HG03139 (cell line): ENCODE measurements at regions not wholly inside any gene's neighbourhood (a gene's known extent, or its start where the extent isn't known, plus 50 kb on each side); places are given as distances from the start of the nearest gene placed in this dataset.
A peak's percentile ranks its signal among the peaks of the same experiment; 100 is the strongest.

Source experiments
- ATAC-seq: cut with Tn5 transposase; IDR thresholded peaks from one replicate; pipeline ENCODE4 v1.9.1; 2021; ENCODE audit not compliant: unreplicated experiment

DNA sequence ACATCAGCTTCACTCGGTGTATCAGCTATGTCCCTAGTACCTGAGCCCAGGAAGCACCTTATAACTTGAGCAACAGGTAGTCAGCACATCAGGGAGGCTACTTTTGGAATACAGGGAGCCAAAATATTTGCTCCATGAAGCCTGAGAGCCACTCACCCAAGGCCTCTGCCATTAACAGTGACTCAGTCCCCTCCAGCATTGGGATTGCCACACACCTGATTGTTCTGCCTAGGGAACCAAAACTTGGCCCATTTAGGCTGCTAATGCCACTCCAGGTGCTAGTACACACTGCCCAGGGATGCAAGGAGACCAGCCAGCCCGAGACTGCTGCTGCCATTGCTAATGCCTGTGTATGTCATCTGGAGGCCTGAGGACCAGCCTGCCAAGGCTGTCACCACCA, 773.6 kb upstream of the TENM4 start:
- ATAC-seq = no peak

DNA sequence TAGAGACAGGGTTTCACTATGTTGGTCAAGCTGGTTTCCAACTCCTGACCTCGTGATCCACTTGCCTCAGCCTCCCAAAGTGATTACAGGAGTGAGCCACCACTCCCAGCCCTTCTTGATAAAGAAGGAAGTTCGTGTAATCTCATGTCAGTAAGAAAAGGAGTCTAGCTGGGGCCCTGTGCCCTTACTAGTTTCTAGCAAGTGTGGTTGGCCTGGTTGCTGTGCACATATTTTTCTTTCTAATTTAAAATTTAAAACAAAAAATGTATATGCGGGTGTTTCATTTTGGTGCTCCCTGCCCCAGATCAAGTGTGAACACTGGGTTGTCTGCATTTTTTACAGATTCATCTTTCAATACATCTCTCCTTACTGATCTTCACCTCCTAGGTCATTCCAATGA, 770.8 kb upstream of the TENM4 start:
- ATAC-seq = no peak

DNA sequence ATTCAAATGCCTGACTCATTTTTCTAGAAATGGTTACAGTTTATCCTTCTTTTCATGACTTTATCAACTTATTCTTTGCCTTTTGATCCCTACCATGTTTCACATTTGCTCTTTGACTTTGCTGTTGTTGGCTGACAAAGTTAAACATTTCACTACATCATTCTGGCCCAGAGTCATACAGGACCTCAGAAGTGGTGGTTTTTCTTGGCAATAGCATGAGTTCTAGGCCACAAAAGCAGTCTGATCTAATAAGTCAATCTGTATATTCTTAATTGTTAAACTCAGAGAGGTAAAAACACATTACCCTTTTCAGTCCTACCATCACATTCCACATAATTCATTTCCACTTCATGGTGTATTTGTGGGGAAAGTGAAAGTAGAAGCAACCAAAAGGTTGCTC, 763.2 kb upstream of the TENM4 start:
- ATAC-seq = no peak

DNA sequence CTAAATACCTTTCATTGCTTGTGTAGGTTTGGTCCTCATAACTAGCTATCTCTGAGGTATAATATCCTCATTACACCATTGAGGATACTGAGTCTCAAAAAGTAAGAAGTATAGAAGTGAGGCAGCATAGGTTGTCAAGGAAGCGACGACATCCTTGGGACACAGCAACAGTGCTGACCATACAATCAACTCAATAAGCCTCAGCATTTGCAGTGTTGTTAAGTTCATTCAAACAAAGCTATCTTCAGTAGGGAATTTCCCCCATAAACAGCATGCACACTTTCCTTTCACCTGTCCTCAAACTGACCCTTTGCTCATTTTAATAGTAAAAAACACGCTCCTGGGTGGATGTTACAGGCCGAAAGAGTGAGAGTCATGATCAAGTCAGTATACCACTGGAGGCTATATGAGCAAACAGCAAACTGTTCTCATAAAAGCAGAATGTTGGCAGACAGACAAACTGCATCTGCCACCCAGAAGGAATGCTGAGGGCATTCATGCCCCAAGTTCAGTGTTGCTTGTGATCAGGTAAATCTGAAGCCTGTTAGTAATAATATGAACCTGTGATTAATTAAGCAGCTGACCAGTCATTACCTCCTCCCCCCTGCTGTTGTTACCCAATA, 756.2 kb upstream of the TENM4 start:
- ATAC-seq = no peak

DNA sequence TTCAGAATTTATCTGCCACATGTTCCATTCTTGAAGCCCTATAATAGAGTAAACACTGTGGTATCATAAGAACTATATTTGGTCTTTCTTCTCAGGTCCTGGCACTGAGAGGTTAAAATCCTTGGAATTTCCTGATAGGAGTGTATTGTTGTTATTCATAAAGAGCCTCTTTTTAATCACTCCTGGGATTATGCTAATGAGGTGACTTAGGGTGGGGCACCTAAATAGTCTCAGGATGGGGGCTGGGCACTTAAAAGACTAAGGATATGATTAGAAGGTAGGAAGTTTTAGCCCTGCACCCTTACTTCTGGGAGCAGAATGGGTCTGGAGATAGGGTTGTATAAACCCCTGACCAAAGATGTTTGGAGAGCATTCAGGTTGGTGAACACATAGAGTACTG, 755.2 kb upstream of the TENM4 start:
- no peak for ATAC-seq

DNA sequence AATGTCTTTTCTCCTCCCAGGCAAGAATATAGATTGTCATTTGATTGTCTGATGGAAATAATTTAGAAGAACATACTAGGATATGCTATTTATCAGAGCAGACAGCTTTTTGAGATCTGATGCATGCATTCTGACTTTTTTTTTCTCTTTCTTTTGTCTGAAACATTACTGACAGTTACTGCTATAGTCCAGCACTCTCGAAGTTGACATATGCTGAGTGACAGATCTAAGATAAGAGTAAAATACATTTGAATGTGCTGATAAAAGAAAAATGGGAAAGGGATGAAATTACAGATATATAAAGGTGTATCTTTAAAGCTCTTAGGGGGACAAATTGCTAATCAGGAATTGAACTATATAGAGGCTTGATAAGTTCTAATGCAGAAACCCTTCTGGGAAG, 753.8 kb upstream of the TENM4 start:
- ATAC-seq = no peak

DNA sequence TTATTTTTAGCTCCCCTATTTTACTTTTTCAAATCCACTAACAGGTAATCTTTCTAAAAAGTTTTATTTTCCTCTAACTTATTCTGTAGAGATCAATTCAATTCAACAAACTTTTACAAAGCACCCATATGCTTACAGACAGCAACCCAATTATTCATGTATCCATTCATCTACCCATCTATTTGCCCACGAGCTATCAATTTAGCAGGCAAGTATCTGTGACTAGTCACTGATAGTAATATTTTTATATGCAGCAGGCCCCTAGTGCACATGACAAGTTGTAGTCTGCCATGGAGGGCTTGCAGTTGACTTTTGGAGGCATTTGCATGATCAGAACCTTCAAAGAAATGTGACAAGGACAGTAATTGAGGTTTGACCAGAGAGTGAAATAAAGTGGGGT, 753.2 kb upstream of the TENM4 start:
- no peak for ATAC-seq

DNA sequence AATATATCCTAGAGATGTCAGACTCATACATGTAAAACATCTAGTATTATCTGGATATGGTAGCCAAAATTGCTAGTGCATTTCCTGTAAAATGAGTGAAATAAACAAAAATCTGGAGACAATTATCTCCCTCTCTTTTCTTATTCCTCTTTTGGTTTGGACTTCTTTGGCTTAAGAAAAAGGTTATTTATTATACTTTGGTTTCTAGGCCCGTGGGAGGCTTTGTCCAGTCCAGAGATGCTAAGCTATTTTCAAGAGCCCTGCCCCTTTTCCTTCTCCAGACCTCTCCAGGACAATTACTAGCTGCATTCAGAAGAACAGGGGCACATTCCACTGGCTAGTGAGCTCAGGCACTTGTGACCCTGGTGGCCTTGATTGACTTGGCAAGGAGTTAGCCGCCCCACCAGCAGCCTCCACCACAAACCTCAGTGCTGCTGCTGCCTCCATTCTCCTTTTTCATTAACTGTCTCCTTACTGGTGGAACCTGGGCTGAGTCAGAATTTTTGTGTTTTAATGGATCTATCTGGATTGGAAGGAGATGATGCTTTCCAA, 747.3 kb upstream of the TENM4 start:
- no peak for ATAC-seq

DNA sequence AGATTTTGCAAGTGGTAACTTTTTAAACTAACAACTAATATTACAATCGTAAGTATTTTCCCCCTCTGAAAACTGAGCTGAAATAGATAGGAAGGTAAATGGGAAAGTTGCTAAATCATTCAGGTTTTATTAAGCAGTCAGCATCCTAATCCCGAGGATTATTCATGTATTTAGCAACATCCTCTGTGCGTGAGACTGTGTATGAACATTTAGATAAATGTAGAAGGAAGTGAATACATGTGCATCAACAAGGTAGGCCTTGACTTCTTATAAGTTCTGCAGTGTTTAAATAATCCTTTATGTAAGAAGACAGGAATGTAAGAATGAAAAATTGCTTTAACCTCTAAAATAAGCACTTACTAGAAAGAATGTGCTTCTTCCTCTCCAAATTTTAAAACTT, 745.9 kb upstream of the TENM4 start:
- ATAC-seq = no peak

DNA sequence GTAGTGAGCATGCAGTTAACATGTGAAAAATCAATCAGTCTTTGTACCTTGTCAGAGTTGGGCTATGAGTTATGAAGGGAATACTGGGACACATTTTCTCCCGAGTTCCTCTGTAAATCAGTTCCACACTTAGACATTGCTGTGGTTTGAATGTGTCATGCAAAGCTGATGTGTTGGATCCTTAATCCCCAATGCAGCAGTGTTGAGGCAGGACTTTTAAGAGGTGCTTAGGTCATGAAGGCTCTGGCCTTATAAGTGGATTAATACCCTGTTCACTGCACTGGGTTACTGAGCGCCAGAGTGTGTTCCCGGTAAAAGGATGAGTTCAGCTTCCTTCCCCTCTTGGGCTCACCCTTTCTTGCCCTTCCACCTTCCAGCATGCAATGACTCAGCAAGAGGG, 742.1 kb upstream of the TENM4 start:
- no peak for ATAC-seq

DNA sequence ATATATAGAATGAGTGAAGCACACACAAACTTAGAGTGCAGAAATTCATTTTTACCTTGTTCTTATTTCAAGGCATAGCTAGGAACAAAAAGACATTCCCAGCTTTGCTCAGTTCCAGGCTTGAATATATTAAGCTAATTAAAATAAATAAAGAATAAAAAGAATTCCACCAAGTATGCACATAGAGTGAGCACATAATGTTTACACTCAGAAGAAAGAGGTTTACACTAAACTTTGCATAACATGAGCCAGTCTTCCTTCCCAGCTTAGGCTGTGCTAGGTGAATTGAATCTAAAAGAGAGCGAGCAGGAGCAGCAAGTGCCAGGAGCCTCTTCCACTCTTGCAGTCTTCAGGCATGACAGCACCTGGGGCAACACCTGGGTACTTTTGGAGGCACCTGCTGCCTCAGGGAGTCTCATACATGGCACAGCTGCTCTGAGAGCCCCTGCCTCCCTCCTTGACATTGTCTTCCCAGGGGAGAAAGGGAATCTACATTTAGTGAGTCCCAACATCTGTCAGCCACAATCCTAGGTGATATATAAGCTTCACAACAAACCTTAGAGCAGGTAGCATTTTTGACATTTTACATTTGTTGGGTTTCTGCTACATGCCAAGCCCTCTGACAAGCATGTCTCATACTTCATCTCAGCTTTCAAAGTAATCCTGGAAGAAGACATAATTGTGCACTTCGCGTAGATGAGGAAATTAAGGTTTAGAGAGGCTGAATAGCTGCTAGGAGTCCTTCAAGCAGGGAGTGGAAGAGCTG, 732.7 kb upstream of the TENM4 start:
- ATAC-seq = no peak

DNA sequence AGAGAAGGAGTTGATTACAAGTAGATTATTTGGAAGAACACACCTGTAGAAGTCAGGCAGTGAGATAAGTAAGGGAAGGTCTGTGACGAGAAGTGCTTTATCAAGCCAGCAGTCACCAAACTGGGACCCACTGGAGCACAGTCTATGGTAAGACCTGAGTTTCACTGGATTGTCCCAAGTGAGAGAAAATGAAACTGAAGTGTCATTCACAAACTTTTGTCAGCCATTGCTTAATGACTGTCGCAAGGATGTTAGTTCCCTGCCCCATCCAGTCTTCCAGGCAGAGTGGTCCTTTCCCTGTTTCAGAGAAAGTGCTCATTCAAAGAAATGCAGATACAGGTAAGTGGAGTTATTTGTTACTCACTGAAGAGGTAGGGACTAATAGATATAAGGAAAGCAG, 728.0 kb upstream of the TENM4 start:
- ATAC-seq = no peak

DNA sequence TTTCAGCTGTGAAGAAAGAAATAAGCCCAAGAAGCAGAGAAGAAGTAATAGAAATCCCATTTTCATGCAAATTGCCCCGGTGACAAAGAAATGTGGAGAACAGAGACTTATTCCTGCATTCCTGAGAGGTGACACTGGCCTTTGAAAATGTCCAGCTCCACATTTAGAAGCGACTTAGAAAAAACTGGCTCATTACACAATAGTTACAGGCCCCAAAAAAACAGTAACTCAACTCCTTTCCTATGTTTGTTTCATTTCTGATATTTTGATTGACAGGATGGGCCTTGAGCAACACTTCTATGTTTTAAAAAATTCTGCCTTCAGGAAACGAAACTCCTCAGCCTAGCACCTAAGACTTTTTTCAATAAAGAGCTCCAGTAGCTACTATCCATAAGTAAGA, 726.9 kb upstream of the TENM4 start:
- no peak for ATAC-seq

DNA sequence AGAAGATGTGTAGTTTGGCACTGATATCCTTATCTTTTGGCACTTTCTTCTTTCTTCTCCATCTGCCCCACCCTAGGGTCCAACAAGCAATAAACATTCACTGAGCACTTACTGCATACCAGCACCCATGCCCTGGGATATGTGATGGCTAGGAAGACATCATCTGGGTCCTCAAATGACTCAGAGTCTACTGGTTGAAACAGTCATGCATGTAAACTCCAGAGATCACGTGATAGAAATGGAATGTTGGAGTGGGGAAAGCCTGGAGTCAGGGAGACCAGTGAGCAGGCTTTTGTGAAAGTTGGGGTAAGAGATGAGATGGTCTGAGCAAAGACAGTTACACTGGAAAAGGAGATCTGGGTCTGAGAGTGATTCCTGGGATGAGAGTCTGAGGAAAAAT, 724.9 kb upstream of the TENM4 start:
- ATAC-seq = no peak

DNA sequence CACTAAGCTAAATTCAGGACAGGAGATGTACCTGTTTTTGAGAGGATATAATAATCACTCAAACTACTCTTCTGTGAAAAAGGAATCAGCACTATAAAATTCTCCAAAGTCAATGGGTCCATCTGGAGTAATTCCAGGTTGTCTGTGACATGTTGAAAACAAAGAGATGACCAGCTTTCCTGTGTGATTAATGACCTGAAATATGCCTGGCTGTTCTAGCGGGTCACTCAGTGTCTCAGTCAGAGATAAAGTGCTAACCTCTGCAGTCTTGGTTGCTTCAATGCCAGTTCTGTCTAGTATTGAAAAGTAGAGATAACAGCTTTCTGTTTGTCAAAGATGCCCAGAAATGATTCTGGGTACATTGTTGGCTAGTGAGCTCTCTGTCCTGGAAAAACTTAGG, 722.6 kb upstream of the TENM4 start:
- ATAC-seq = no peak

DNA sequence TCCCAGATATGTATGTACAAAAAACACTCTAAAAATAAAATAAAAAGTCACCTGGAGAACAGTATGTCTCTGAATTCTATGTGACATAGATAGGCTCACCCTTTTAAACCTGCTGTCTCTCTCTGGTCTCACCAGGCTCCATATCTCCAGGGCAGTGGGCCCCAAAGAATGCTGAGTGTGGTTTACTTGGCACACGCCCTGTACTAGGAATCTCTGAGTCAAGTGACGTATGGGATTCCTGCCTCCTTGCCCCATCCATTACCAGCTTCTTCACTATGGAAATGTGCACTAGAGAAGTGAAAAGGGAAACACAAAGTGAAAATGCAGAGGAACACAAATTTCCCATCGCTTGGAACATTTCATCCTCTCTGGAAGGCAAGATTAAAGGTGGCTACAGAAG, 722.2 kb upstream of the TENM4 start:
- no peak for ATAC-seq

DNA sequence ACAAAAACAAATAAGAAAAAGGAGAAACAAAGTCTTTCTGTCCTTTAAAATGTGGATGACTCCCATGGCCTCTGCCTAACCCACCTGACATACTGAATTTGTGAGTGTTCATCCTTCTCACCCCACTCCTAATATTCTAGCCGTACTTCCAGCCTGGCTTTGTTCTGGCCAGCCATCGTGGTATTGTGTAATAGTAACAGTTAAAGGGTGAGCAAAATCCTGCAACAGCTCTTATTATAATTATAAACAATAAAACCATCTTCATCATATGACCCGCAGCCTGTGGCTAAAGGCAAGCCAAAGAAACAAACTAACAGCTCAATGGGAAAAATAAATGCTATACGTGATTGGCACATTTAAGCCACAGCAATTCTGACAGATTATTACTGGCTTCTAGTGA, 721.6 kb upstream of the TENM4 start:
- ATAC-seq = no peak

DNA sequence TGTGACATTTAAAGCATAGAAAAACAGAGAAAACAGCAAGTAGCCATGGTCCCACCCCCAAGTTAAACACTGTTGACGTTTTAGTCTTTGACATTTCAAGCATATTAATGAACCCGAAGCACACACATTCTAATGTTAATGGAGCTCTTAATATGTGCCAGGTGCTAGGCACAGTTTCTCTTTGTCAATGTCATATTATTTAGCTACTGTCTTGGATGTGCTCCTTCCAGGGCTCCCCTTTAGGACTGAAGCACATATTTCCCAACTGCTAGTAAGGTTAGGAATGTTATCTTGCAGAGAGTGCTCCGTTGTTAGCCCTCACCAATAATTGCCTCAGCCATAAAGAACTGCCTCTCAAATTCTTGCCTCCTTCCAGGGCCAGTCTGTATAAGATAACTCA, 716.6 kb upstream of the TENM4 start:
- no peak for ATAC-seq

DNA sequence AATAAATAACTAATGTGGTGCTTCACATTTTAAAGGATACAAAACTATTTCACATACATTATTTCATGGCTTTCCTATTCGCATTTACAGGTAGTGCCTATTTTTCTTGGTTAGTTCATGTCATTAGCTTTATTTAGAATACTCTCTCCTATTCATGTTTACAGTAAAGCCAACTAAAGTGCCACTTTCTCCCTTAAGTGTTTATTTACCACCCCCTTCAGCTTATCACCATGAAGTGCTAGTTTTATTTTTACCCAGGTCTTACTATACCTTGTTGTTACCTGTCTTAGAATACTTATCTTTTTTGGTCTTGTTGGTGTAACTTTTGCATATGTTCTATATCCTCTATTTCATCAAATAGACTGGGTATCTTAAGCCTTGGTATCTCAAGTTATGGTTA, 715.2 kb upstream of the TENM4 start:
- no peak for ATAC-seq

DNA sequence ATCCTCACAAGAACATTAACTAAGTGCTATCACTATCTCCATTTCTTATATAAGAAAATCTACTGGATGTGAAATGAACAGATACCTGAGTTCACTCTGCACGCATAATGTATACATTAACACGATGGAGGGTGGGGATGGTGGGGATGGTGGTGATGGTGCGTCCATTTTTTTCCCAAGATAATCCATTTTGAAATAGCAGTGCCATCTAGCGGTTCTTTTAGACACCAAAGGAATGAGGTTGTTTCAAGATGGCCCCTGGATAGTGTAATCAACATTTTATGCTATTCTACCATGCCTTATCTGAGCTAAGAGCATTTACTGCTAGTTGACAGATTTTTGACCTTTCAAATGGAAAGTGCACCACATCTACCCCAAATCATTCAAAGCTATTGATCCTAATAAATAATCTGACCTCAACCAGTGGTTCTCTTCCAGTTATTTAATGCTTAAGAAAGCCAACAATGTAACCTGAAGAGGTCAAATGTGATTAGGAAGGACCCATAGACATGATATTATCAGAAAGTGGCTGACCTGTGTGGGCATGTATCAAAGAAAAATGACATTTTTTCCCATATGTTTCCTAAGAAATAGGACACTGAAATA, 714.7 kb upstream of the TENM4 start:
- peak; percentile 59 for ATAC-seq

DNA sequence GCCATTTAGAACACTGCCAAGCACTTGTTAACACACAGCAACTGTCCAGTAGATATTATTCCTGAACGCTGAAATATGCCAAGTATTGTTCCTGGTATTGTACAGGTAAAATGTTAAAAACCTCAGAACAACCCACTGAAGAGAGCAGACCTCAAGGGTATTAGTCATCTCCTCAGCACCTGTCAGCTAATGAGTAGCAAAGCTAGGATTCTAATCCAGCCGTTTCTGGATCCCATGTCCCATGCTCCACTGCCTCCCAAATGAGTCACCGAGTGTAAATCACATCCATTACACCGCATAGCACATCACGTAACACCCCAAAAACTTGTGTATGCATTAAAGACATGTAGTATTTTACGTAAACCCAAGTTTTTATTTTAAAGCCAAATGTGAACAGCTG, 705.4 kb upstream of the TENM4 start:
- no peak for ATAC-seq

DNA sequence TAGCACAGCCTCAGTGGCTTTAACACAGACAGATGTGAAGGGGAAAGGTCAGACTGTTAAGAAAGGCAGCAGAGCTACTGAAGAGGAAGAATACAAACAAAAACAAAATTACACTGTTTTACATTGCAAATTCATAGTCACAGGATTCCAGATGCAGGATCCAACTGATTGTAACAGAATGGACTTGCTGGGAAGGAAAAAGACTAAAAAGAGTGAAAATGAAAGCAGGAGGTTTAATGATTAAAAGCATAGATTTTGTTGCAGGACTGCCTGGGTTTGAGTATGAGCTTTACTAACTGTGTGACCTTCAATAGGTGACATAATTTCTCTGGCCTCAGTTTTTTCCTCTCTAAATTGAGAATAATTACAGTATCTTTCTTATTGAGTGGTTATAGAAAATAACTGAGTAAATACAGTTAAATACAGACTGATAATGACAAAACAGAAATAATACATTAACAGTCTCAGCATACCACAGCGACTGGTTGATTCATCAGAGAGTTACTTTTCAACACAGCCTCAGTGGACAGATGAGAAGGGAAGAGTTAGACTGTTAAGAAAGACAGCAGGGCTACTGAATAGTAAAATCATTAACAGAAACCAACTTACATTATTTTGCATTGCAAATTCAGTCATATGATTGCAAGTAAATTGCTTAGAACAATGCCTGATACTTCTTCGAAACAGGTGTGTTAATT, 704.2 kb upstream of the TENM4 start:
- ATAC-seq = no peak
